Colon (tissue), 2 donors: ENCODE measurements at regions not wholly inside any gene's neighbourhood (a gene's known extent, or its start where the extent isn't known, plus 50 kb on each side); places are given as distances from the start of the nearest gene placed in this dataset.

Experiments
- FAIRE-seq: peaks from 2 replicates; lab custom pipeline; 2012; peaks lifted over from hg19 to GRCh38; lab: Jason Lieb, UNC
- donor health status: control.
- donor health status: control.

DNA sequence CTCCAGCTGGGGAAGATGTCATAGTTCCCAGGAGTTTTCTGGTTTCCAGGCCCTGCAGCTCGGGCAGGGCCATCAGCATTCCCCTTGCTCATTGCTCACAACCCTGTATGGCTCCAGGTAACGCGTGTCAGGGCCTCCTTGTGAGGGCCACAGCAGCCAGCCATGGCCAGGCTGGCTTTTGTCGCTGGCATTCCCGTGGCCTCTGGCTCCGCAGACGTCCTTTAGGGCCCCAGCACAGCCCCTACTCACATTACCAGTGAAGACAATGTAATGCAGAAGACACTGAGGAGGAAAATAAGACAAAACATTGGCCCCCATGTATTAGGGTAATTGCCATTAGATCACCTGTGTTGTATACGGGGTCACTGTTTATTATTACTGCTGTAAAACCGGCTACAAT lies 1799.0 kb downstream of the TP53TG3F start:
- FAIRE-seq = no peak

DNA sequence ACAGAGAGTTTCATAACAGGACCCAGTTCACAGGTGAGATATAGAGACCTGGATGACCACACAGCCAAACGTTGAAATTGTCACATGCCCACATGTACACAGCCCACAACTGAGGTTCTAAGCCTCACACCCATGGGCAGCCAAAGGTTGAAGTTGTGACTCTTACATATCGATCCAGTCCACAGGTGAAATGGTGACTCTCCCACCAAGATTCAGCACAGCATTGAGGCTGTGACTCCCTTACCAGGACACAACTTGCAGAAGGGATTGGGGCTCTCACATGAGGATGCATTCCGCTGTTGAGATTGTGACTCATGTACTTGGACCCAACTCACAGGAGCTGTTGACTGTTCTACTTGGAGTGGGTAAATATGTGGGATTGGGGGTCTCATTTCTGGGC lies 1836.4 kb downstream of the TP53TG3F start:
- no peak for FAIRE-seq

DNA sequence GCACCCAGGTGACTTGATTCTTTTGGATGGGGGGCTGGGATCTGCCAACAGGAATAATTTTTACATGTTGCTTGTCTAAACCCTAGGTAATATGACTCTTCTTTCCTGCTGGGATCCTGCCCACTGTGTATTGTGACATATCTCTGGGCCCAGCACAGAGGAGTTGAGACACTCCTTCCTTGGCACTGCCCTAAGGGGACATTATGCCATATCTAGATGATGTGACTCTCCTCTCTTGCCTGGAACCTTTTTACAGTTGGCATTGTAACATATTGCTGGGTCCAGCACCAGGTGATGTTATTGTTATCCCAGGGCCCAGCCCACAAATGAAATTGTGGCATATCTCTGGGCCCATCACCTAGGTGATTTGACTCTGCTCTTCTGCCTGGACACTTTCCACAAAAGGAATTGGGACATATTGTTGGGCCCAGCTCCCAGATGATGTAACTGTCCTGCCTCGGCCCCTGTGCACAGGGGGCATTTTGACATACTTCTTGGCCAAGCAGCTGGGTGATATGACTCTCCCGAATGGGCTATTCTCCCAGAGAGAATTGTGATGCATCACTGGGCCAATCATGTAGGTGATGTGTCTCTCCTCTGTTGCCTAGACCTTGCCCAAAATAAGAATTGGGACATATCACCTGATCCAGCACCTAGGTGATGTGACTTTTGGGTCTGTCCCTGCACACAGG lies 1837.7 kb downstream of the TP53TG3F start:
- FAIRE-seq = no peak

DNA sequence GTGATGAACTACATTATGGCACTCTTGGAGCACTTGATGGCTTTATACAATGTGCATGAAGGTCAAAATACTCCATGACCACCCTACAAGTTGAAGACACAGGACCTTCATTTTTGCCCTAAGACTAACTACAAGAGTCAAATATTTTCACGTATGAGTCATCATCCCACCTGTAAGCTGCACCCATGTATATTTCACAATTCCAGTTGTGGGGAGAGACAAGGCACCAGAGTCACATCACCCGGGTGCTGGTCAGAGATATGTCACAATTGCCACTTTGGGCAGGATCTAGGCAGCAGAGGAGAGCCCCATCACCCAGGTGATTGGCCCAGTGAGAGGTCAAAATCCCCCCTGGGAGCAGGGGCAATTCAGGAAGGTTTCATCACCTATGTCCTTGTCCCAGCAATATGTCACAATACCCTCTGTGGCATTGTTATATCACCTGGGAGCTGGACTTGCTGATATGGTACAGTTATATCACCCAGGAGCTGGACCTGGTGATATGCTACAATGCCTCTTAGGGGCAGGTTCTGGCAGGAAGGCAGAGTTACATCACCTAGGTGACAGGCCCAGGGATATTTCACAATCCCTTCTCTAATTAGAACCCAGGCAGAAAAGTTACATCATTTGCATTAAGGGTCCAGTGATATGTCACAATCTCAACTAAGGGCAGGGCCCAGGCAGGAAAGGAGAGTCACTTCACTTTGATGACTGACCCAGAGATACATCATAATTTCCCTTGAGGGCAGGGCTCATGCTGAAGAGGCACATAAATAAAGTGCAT lies 1839.2 kb downstream of the TP53TG3F start:
- no peak for FAIRE-seq

DNA sequence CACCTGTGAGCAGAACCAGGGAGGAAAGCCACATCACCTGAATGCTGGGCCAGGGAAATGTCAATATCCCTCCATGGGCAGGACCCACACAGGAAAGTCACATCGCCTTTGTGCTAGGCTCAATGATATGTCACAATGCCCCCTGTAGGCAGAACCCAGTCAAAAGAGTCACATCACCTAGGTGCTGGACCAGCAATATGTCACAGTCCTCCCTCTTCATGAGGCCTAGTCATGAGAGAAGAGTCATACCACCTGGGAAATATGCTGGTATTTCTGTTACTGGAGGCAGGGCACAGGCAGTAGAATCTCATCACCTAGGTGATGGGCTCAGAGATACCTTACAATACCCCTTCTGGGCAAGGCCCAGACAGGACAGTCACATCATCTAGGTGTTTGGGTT lies 1843.4 kb downstream of the TP53TG3F start:
- FAIRE-seq = no peak

DNA sequence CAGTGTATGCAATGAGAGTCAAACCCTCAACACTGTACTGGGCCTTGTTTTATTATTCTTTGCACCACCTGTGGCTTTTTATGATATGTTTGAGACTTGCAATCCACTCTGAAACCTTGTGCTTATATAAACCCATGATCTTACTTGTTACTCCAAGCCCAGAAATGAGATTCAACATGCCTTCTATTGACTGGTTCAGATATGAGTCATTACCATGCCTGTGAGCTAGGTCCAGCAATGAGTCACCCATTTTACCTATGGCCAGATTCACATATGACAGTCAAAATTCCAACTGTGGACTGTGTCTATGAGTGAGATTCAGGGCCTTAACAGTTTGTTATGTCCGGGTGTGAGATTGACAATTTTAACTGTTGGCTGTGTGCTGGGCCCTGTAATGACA lies 1846.1 kb downstream of the TP53TG3F start:
- no peak for FAIRE-seq

DNA sequence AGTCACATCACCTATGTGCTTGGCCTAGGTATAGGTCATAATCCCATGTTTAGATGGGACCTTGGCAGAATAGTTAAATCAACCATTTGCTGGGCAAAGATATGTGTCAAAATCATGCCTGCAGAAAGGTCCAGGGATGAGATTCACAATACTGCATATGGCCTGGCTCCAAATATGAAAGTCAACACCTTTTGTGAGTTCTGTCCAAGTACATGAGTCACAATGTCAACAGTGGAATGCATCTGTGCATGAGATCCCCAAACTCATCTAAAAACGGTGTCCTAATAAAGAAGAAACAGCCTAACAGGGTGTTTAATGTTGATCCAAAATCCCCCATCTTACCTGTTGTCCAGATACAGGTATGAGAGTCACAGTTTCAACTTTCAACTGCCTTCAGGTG lies 1847.5 kb downstream of the TP53TG3F start:
- no peak for FAIRE-seq

DNA sequence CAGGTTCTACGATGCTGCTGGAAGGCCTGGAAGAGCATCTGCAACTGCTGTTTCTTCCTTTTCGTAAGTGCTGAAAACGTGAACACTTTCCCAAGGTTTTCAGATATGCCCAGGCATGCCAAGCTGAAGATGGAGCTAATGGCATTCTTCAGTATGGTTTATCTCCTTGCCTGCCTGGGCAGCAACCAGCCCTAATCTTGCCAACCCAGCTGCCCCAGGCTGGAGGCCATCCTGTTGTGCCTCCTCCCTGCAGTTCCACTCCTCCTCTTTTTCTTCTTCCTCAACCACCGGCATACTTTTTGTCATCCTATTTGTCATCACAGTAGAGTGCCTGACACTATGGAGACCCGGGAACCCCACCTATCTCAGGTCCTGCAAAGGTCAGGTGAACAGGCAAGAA lies 1849.3 kb downstream of the TP53TG3F start:
- no peak for FAIRE-seq

DNA sequence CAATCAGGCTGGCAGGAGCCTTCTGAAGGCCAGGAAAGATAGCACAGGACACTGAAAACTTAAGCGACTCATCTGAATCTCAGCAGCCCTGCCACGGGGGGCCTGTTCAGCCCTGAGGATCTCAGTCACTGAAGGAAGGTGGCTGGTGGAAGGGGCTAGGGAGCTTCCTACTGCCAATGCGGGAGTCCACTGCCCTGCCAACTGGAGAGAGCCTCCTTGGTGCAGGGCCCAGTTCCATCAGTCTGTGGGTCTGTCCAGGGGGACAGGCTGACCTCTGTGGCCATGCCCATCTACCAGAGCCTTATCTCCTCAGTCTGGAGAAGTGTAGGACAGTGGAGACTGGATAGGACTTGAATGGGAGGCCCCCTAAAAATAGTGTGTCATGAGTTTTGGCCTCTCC lies 1851.6 kb downstream of the TP53TG3F start:
- FAIRE-seq = no peak

DNA sequence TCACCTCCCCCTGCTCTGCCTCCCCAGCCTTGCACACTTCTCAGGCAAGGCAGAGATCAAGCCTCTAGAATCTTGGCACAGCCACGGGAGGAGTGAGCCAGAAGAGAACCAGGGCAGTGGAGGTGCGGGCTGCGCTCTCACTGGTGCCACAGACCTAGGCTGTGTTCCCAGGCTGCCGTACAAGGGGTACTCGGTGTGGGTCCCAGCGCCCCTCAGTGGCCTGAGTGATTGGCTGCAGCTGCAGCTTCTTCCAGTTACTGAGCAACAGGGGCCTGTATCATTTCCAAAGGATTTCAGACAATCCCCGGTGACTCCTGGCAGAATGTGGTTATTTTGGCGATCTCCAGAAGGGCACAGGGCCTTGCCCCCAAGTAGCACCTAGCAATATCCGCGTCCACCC lies 1852.1 kb downstream of the TP53TG3F start:
- FAIRE-seq = no peak

DNA sequence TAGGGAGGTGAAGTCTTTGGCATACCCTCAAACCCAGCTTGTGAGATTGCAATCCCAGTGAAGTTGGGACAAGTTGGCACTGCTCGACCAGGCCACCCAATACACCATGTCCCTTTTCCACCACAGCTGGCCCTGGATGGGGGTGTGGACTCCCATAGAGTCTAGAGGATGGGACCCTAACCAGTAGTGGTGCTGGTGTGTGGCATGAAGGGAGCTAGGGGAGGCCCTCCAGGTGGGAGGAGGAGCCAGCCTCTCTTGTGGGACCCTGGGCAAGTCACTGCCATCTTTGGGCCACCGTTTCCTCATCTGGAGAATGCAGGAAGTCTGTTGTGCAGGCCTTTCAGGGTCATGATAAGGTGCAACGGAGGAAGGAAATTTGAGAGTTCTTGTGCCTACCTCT lies 1854.9 kb downstream of the TP53TG3F start:
- FAIRE-seq = no peak

DNA sequence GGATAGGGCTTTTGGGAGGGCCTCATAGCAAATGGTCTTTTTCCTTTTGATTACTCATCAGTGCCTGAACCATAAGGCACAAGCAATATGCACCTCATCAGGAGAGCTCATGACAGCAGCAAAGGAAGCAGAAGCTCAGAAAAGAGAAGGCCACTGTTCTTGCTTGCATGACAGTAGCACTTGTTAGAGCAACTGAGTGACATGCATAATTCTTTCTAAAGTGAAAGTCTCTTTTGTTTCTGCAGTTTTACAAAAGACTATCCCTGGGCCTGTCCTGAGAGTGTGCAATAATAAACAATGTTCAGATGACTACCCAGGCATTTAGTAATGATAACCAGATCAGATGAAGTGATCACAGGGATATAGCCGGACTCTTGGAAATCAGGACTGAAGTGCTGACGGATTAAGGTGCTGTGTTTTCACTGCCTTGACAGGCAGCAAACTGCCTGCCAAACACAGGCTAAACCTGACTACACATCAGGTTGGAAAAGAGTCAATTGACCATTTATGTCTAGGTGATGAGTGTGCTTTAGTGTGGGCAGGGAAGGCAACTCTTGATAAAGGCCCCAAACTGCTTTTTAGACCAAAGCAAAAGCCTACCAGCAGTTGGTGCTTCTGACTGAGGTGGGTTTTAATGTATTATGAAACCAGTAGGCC lies 1860.3 kb downstream of the TP53TG3F start:
- no peak for FAIRE-seq

DNA sequence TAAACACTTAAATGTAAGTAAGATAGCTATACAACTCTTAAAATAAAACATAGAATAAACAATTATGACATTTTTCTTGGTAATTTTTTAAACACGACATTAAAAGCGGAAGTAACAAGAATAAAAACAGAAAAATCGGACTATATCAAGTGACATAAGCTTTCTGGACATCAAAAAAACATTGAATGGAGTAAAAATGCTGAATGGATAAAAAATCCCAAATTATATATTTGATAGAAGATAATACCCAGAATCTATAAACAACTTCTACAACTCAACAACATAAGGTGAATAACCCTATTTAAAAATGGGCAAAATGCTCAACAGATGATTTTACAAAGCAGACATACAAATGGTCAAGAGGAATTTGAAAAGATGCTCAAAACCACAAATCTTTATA lies 1866.5 kb downstream of the TP53TG3F start:
- no peak for FAIRE-seq

DNA sequence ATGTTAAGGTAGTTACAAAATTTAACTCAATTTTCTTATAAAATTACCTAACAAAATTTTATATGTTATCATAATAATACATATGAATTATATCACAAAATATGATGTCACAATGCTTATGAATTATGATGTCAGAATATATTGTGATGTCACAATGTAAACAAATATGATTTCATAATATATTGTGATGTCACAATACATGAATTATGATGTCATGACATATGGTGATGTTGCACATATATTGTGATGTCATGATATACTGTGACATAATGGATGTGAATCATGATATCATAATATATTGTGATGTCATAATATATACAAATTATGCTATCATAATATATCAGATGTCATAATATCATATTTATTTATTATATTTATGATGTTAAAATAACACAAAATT lies 1879.9 kb downstream of the TP53TG3F start:
- FAIRE-seq = no peak

DNA sequence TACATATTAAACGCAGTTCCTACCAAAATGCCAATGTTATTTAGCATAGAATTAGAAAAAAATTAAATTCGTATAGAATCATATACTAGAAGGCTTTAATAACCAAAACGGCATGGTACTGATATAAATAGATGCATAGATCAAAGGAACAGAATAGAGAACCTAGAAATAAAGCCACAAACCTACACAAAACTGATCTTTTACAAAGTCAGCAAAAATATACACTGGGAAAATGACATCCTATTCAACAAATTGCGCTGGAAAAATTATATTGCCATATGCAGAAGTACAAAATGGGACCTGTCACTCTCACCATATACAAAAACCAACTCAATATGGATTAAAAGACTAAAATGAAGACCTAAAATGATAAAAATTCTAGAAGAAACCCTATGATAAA lies 1882.6 kb downstream of the TP53TG3F start:
- no peak for FAIRE-seq

DNA sequence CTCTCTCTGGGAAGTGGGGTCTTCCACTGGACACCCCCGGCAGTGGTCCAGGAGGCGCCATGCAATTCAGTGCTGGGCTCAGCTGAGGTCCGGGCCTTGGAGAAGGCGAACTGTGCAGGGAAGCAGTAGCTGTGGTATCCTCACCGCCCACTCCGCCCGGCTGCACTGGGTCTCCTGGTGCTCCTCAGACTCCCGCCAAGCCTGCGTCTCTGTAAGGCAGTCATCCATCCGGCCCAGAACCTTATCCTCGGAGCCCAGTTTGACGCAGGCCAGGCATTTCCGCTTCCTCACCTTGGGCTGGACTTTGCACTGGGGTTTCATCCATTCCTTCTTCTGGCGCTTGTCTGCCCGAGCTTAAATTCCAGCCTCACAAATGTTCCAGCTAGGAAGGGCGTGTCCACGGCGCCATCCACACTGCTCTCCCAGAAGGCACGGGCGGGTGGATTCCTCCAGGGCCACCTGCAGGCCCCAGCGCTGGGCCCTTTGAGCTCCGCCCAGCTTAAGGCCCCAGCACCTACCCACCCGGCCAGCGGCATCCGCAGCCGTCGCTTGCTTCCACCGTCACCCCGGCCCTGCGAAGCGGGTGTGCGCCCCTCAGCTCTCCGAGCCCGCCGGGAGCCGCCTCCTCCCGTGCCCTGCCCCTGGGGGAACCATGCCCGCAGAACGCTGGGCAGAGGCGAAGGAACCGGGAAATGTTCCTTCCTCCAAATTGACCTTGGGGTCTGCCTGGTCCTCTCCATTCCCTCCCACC lies 1884.8 kb downstream of the TP53TG3F start:
- no peak for FAIRE-seq

DNA sequence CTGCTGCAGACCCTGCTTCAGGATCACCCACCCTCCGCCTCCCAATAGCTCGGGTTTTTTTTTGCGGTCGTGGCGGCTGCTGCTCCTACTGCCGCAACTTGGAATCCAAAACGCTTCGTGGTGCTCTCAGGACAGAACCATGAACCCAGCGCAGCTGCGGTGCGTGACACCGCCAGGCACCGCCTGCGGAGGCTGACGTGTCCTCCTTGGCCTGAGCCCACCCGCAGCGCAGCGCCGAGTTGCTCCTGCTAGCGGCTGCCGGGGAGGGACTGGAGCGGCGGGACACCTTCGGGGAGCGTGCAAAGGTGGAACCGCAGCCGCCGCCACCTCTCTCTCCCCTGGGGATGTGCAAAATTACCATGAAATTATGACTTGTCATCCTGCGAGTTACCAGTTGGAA lies 1893.0 kb downstream of the TP53TG3F start:
- FAIRE-seq = no peak

DNA sequence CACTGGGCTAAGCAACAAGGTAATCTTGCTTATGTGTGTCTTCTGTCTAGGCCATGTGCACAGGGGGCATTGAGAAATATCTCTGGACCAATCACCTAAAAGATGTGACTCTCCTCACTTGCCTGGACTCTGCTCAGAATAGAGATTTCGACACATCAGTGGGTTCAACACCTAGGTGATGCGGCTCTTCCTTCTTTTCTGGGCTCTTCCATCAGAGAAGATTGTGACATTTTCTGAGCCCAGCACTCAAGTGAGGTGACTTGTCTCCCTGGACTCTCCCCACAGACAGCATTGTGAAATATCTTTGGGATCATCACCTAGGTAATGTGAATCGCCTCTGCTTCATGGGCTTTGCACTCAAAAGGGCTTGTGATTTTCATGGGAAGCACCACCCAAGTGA lies 1904.1 kb downstream of the TP53TG3F start:
- no peak for FAIRE-seq

DNA sequence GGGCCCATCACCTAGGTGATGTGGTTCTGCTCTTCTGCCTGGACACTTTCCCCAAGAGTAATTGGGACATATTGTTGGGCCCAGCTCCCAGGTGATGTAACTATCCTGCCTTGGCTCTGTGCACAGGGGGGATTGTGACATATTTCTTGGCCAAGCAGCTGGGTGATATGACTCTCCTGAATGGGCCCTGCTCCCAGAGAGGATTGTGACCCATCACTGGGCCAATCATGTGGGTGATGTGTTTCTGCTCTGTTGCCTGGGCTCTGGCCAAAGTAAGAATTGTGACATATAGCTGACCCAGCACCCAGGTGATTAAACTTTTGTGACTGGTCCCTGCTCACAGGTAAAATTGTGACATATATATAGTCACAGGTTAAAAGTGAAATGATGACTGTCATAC lies 1904.9 kb downstream of the TP53TG3F start:
- no peak for FAIRE-seq

DNA sequence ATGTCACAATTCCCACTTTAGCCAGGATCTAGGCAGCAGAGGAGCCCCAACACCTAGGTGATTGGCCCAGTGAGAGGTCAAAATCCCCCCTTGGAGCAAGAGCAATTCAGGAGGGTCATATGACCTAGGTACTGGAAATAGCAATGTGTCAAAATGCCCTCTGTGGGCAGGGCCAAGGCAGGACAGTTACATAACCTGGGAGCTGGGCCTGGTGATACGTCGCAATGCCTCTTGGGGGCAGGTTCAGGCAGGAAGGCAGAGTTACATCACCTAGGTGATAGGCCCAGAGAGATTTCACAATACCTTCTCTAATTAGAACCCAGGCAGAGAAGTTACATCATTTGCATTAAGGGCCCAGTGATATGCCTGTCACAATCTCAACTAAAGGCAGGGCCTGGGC lies 1906.3 kb downstream of the TP53TG3F start:
- FAIRE-seq = no peak

DNA sequence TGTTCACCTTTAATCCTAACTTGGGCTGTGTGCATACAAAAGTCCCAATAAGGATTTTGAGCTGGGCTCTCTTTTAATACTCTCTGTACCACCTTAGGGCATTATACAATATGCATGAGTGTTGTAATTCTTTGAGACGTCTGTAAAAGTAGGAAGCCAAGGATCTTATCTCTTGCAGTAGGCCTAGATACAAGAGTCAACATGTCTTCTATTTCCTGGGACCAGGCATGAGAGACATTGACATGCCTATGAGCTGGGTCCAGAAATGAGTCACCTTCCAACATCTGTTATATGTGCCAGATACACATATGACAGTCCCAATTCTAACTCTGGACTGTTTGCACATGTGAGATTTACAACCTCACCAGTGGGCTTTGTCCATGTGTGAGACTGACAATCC lies 1911.2 kb downstream of the TP53TG3F start:
- FAIRE-seq = no peak

DNA sequence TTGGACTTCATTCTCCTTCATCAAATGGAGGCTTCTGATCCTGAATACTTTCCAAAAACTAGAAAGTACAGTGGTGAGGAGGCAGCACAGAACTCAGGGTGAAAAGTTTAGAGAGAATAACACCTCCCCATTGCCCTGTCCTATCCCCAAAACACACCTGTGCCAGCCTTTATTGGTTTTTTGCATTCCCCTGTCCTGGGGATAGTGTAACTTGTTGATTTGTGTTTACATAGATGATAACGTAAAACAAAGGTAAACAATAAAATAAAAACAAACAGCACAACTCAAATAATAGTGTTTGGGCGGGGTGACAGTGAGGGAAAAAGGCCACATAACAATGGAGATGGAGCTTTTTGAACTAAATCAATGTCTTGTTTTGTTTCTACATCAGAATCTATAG lies 1917.7 kb downstream of the TP53TG3F start:
- FAIRE-seq = no peak

DNA sequence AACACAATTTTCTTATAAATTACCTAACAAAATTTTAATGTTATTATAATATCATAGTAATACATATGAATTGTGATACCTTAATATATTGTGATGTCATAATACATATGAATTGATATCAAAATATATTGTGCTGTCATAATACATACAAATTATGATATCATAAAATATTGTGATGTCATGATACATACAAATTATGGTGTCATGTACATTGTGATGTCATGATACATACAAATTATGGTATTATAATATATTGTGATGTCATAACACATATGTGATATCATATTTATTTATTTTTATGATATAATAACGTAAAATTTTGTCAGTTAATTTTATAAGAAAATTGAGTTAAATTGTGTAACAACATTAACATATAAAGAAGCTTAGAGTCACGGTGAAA lies 1927.2 kb downstream of the TP53TG3F start:
- FAIRE-seq = no peak
